ENCODE measurements at regions not wholly inside any gene's neighbourhood (a gene's known extent, or its start where the extent isn't known, plus 50 kb on each side); places are given as distances from the start of the nearest gene placed in this dataset.
"Not testable (repeated sequence)": the region's sequence is repeated elsewhere in the genome, so short reads cannot be mapped to it uniquely, and the experiment has no call there.

DNA sequence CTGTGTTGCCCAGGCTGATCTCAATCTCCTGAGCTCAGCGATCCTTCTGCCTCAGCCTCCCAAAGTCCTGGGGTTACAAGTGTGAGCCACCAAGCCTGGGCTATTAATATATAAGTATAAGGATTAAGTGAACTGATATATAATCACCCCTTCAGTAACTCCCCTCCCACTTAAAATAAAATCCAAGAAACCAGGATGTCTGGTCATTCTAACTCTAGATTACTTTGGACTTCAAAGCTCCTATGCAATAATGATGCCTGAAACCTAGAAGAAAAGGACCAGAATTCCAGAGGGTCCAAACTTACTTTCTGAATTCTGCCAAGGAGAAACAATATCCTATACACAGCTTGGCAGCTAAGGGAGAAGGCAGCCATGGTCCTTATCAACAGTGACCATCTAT lies 206.8 kb upstream of the ZNF217 start:
- no peak for DNase-seq (ENCODE audit: low spot score)

- no peak for DNase-seq (ENCODE audit: low spot score)
Measured at GRCh38 chr20:53797085-53797484, 203.4 kb upstream of the ZNF217 start.

GRCh38 chr20:53795170-53795569 lies 201.5 kb upstream of the ZNF217 start:
- DNase-seq (ENCODE audit: low spot score), result no peak

DNA sequence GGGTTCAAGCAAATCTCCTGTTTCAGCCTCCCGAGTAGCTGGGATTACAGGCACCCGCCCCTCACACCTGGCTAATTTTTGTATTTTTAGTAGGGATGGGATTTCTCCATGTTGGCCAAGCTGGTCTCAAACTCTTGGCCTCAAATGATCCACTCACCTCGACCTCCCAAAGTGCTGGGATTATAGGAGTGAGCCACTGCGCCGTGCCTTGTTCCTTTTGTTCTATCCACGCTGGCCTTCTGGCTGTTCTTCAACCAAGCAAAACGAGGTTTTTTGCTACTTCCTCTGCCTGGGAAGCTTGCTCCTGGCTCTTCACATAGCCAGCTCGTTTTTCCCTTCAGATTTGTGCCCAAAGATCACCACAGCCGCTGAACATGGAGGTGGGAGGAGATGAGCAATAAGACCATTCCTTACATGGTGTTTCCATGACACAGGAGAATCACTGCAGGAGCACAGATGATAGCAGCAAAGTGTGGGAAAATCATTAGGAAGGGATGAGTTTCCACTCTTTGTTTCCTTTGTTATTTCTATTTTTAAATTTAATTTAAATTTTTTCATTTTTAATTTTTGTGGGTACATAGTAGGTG lies 201.0 kb upstream of the ZNF217 start:
- DNase-seq (ENCODE audit: low spot score), result no peak

DNA sequence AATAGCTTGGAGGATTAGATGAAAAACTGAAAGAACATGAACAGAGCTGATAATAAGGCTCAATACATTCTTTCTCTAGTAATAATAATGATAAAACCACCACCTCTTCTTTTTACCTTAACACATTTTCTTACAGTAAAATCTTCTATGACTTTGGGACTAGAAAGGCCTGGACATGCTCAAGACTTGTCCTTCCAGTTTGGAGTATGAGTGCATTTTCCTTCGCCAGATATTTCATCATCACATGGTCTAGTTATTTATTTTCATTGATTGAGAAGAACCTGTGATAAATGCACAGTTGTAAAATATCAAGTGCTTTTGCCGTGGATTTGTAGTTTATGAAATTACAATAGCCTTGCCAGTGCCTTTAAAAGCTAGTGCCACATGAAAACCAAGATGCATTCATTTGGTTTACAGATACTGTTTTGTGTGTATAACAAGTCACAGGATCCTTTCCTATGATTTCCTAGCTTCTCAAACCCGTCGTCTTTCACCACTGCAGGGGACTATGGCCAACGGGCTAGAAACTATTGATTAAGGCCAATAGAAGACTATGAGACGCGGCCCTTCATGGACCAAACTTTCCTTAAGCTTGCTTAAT lies 200.2 kb upstream of the ZNF217 start:
- DNase-seq (ENCODE audit: low spot score), result no peak

DNA sequence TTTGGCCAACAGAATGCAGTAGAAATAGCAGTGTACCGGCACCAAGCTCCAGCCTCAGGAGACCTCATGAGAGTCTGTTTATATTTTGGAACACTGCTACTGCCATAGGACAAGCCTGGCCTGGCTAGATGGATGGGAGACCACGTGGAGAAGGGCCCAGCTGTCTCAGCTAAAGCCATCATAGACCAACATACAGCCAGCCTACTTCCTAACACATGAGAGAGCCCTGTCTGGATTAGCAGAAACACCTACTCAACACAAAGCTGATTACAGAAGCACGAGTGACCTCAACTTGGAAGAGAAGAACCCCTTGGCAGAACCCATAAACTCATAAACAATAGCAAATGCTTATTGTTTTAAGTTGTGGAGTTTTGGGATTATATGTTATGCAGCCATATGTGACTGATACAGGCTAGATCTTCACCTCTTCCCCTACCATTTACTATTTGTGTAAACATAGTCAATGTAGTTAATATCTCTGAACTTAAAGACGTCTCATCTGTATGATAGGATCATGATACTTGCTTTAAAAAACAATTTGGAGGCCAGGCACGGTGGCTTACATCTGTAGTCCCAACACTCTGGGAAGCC lies 199.4 kb upstream of the ZNF217 start:
- DNase-seq (ENCODE audit: low spot score), result no peak

DNA sequence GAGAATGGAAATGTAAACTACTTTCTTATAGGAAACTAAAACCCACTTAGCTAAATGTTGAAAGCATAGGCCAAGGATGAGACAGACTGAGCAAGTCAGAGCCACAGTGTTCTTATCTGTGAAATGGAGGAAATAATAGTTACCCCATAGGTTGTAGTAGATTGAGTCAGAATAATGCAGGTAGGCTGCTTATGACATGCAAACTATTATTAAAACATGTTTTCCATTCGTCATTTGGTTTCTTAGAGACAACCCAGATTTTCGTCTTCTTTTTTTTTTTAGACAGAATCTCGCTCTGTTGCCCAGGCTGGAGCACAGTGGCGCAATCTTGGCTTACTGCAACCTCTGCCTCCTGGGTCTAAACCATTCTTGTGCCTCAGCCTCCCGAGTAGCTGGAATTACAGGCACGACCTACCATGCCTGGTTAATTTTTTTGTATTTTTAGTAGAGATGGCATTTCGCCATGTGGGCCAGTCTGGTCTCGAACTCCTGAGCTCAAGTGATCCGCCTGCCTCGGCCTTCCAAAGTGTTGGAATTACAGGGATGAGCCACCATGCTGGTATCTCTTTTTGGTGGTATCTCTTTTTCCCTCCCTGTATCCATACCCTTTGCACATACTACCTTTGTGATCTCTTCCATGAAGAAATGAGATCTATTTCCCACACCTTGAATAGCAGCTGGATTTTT lies 196.5 kb upstream of the ZNF217 start:
- DNase-seq (ENCODE audit: low spot score), result no peak

DNA sequence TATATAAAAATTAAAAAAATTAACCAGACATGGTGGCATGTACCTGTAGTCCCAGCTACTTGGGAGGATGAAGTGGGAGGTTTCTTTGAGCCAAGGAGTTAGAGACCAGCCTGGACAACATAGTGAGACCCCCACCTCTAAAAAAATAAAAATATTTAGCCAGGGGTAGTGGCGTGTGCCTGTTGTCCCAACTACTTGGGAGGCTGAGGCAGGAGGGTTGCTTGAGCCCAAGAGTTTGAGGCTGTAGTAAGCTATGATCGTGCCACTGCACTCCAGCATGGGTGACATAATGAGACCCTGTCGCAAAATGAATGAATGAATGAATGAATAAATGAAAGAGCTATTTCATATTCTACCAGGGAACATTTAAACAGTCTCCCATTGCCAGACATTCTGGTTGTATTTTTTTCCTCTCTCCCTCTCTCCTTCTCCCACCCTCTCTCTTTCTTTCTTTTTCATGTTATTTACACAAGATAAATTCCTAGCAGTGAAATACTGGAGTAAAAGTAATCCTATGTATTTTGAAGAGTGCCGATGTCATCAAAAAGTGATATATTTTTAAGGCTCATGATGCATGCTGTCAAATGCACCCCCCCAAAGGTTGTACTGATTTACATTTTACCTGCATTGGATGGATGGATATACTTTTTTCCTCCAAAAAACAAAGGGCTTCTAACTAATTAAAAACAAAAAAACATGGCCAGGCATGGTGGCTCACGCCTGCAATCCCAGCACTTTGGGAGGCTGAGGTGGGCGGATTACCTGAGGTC lies 194.8 kb upstream of the ZNF217 start:
- no peak for DNase-seq (ENCODE audit: low spot score)

- not testable (repeated sequence) for DNase-seq (ENCODE audit: low spot score)
Measured at GRCh38 chr20:53787491-53787931, 193.9 kb upstream of the ZNF217 start.

DNA sequence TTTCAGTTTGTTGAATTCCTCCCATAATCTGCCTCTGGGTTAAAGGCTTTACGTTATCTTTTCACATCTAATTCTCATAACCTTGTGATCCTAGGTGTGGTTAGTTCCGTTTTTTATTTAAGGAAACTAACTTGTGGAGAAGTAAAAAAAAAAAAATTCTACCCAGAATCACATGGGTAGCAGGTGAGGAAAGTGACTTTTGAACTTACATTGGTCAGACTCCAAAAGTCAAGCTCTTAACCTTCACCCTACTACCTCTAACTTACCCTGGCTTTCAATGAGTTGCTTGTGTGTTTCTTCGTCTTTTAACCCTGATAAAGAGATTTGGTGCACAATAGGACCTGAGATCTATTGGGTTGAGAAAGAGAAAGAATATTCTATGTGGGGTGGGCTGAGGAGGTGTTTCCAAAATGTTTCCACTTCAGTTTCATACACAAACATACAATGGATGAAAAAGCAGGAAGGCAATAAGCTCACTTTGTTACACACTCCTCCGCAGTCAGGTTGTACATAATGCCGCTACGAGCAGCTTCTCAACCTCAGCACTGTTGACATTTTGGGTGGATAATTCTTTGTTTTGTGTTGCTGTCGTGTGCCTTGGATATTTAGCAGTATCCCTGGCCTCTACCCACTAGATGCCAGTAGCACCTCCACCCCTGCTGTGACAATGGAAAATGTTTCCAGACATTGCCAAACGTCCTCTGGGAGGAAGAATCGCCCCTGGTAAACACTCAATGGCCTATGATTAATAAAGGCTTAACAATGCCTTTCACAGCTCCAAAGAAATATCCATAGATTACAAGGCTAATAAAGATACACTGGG lies 193.0 kb upstream of the ZNF217 start:
- DNase-seq (ENCODE audit: low spot score), result no peak

DNA sequence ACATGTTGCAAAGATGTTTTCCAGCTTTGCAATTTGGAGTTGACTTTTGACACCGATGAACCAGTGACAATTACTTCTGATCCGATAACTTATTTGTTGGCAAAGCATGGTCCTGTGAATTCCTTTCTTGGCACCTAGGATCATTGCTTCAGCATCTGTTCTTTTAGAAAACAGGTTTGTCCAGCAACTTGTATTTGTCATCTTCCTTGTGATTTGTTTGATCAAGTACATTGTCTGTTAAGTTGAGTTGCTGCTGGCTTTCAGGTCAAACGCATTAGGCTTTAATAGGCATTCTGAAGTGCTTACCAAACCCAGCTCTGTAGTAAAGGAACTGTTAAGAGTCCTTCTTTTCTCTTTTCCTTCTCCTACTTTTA lies 192.4 kb upstream of the ZNF217 start:
- DNase-seq (ENCODE audit: low spot score), result no peak

DNA sequence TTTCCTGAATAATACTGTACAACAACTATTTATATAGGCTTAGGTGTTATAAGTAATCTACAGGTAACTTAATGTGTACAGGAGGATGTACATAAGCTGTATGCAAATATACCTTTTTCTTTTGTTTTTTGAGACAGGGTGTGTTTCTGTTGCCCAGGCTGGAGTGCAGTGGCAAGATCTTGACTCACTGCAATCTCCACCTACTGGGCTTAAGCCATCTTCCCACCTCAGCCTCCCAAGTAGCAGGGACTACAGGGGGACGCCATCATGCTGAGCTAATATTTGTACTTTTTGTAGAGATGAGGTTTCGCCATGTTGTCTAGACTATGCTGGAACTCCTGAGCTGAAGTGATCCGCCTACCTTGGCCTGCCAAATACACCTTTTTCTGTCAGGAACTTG lies 191.7 kb upstream of the ZNF217 start:
- DNase-seq (ENCODE audit: low spot score), result no peak

DNA sequence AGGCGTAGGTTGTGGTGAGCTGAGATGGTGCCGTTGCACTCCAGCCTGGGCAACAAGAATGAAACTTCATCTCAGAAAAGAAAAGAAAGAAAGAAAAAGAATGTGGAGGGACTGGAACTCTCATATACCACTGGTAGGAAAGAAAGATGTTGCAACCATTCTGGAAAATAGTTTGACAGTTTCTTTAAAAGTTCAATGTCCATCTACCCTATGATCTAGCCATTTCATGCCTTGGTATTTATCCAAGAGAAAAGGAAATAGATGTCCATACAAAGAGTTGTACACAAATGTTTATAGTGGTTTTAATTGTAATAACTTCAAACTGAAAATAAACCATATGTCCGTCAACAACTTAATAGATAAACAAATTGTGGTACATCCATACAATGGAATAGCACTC lies 190.1 kb upstream of the ZNF217 start:
- DNase-seq (ENCODE audit: low spot score), result no peak

- no peak for DNase-seq (ENCODE audit: low spot score)
Measured at GRCh38 chr20:53782612-53783246, 189.1 kb upstream of the ZNF217 start.

- DNase-seq (ENCODE audit: low spot score), result no peak
Measured at GRCh38 chr20:53779822-53780221, 186.2 kb upstream of the ZNF217 start.

DNA sequence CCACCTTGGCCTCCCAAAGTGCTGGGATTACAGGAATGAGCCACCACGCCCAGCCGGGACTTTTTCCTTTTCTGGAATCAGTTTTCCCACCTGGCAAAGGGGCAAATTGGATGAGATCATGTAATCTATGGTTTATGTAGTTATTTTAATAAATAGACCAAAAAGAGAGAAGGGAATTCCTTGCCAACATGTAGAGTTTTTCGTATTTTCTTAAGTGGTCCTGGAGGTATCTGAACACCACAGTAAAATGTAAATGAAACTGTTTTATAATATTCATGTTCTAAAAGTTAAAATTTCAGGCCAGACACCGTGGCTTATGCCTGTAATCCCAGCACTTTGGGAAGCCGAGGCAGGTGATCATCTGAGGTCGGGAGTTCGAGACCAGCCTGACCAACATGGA lies 185.1 kb upstream of the ZNF217 start:
- no peak for DNase-seq (ENCODE audit: low spot score)

DNA sequence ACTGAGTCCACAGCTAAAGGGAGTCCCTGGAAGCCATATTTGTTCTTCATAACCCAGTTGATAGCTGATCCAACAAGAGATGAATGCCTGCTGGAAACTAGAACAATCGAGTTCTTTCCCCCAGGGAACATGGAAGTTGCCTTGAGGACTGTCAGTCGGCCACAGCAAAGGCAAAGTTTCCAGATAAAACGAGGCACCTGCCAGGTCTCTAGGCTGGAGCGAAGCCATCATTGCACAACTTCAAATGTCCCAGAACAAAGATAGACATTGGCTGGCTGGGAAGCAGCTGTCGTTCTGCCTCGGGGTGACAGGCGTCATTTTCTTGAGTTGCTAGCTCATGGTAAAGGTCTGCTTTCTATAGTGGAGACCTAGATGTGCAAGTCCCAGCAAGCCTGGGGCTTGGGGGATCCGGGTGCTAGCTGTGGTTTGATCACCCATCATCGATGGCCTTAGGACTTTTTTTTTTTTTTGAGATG lies 184.4 kb upstream of the ZNF217 start:
- no peak for DNase-seq (ENCODE audit: low spot score)

GRCh38 chr20:53777402-53777801 lies 183.8 kb upstream of the ZNF217 start:
- not testable (repeated sequence) for DNase-seq (ENCODE audit: low spot score)

DNA sequence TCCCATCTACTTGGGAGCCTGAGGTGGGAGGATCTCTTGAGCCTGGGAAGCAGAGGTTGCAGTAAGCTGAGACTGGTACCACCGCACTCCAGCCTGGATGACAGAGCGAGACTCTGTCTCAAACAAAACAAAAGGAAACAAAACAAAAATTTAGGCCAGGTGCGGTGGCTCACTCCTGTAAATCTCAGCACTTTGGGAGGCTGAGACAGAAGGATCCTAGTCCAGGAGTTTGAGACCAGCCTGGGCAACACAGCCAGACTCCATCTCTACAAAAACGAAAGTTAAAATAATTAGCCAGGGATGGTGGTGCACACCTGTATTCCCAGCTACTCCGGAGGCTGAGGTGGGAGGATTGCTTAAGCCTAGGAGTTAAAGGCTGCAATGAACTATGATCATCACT lies 183.2 kb upstream of the ZNF217 start:
- DNase-seq (ENCODE audit: low spot score), result no peak

- DNase-seq (ENCODE audit: low spot score), result no peak
Measured at GRCh38 chr20:53774461-53775203, 181.0 kb upstream of the ZNF217 start.
